ENCODE measurements at regions not wholly inside any gene's neighbourhood (a gene's known extent, or its start where the extent isn't known, plus 50 kb on each side); places are given as distances from the start of the nearest gene placed in this dataset.
"Not testable (repeated sequence)": the region's sequence is repeated elsewhere in the genome, so short reads cannot be mapped to it uniquely, and the experiment has no call there.

GRCh38 chr15:77834276-77834990 is 201.7 kb upstream of the LINGO1 start:
- peaks cover 3% of the 10 kb centered on the region for H3K27me3 ChIP-seq
- H3K27ac ChIP-seq, result no peak overlapping the region
- no peaks in the 10 kb centered on the region for H3K4me1 ChIP-seq (ENCODE audit: control insufficient read depth in 1 of 2, insufficient read depth in 1 of 2, low read depth in 1 of 2, low read length in 1 of 2)
- H3K9me3 ChIP-seq, result no peaks in the 10 kb centered on the region
- no peak overlapping the region for H3K4me3 ChIP-seq (ENCODE audit: low read depth in 1 of 2, low read length in 1 of 2)
- no peaks in the 10 kb centered on the region for H3K36me3 ChIP-seq
- TF ChIP-seq CTCF (IDR thresholded peaks at IDR 0.05), result no peak

- Histone ChIP-seq H3K4me1 (ENCODE audit: control insufficient read depth in 1 of 2, insufficient read depth in 1 of 2, low read depth in 1 of 2, low read length in 1 of 2) (no peaks in the 10 kb centered on the region), H3K27me3 (peaks cover 3% of the 10 kb centered on the region), H3K36me3 (no peaks in the 10 kb centered on the region), H3K4me3 (ENCODE audit: low read depth in 1 of 2, low read length in 1 of 2) (no peak overlapping the region), H3K9me3 (no peaks in the 10 kb centered on the region), H3K27ac (no peak overlapping the region)
- no peak for TF ChIP-seq CTCF (IDR thresholded peaks at IDR 0.05)
Observed at GRCh38 chr15:77832874-77833273, 200.2 kb upstream of the LINGO1 start.

GRCh38 chr15:77831986-77832385 is 199.3 kb upstream of the LINGO1 start:
- Histone ChIP-seq H3K36me3 (no peaks in the 10 kb centered on the region), H3K4me3 (ENCODE audit: low read depth in 1 of 2, low read length in 1 of 2) (no peak overlapping the region), H3K27me3 (no peaks in the 10 kb centered on the region), H3K4me1 (ENCODE audit: control insufficient read depth in 1 of 2, insufficient read depth in 1 of 2, low read depth in 1 of 2, low read length in 1 of 2) (no peaks in the 10 kb centered on the region), H3K27ac (no peak overlapping the region), H3K9me3 (no peaks in the 10 kb centered on the region)
- no peak for TF ChIP-seq CTCF (IDR thresholded peaks at IDR 0.05)

GRCh38 chr15:77830051-77830468 is 197.3 kb upstream of the LINGO1 start:
- no peaks in the 10 kb centered on the region for H3K36me3 ChIP-seq
- no peak for TF ChIP-seq CTCF (IDR thresholded peaks at IDR 0.05)
- no peaks in the 10 kb centered on the region for H3K4me1 ChIP-seq (ENCODE audit: control insufficient read depth in 1 of 2, insufficient read depth in 1 of 2, low read depth in 1 of 2, low read length in 1 of 2)
- no peak overlapping the region for H3K4me3 ChIP-seq (ENCODE audit: low read depth in 1 of 2, low read length in 1 of 2)
- no peaks in the 10 kb centered on the region for H3K27me3 ChIP-seq
- H3K9me3 ChIP-seq, result no peaks in the 10 kb centered on the region
- no peak overlapping the region for H3K27ac ChIP-seq

GRCh38 chr15:77829331-77829730 is 196.6 kb upstream of the LINGO1 start:
- not testable (repeated sequence) for H3K9me3 ChIP-seq; H3K36me3 ChIP-seq; H3K4me1 ChIP-seq (ENCODE audit: control insufficient read depth in 1 of 2, insufficient read depth in 1 of 2, low read depth in 1 of 2, low read length in 1 of 2); H3K4me3 ChIP-seq (ENCODE audit: low read depth in 1 of 2, low read length in 1 of 2); H3K27me3 ChIP-seq; H3K27ac ChIP-seq

- H3K4me3 ChIP-seq (ENCODE audit: low read depth in 1 of 2, low read length in 1 of 2), result no peak overlapping the region
Observed at GRCh38 chr15:77827860-77828259, 195.1 kb upstream of the LINGO1 start.

More at GRCh38 chr15:77827860-77828259, 195.1 kb upstream of the LINGO1 start:
- H3K27me3 ChIP-seq, result peaks cover 15% of the 10 kb centered on the region
- H3K36me3 ChIP-seq, result no peaks in the 10 kb centered on the region
- no peak overlapping the region for H3K27ac ChIP-seq
- no peaks in the 10 kb centered on the region for H3K4me1 ChIP-seq (ENCODE audit: control insufficient read depth in 1 of 2, insufficient read depth in 1 of 2, low read depth in 1 of 2, low read length in 1 of 2)
- no peaks in the 10 kb centered on the region for H3K9me3 ChIP-seq
- TF ChIP-seq CTCF (IDR thresholded peaks at IDR 0.05), result no peak

Data from neutrophil (primary cell).